Right forelimb (tissue), 1 donor: ENCODE measurements at regions not wholly inside any gene's neighbourhood (a gene's known extent, or its start where the extent isn't known, plus 50 kb on each side); places are given as distances from the start of the nearest gene placed in this dataset.

Experiments
- DNase-seq: peaks from one replicate; pipeline ENCODE4 v3.0.0-alpha.2; 2018

GRCh38 chr1:220983877-220984635 is 104.8 kb downstream of the HLX start:
- no peak for DNase-seq

- no peak for DNase-seq
Measured at GRCh38 chr1:220990427-220991339, 111.4 kb downstream of the HLX start.

GRCh38 chr1:220991506-220991905 is 112.3 kb downstream of the HLX start:
- DNase-seq: no peak

GRCh38 chr1:220991959-220992704 is 112.9 kb downstream of the HLX start:
- no peak for DNase-seq

- no peak for DNase-seq
Measured at GRCh38 chr1:220992705-220993052, 113.4 kb downstream of the HLX start.

- no peak for DNase-seq
Measured at GRCh38 chr1:220994671-220995070, 115.4 kb downstream of the HLX start.

- DNase-seq: no peak
Measured at GRCh38 chr1:220997791-220998190, 118.5 kb downstream of the HLX start.

GRCh38 chr1:220999872-221000863 is 120.9 kb downstream of the HLX start:
- DNase-seq: no peak

- DNase-seq: no peak
Measured at GRCh38 chr1:221001167-221001566, 121.9 kb downstream of the HLX start.

GRCh38 chr1:221002601-221003000 is 123.4 kb downstream of the HLX start:
- no peak for DNase-seq

GRCh38 chr1:221011145-221011544 is 131.9 kb downstream of the HLX start:
- DNase-seq: no peak

GRCh38 chr1:221012120-221012519 is 132.9 kb downstream of the HLX start:
- DNase-seq: no peak

- no peak for DNase-seq
Measured at GRCh38 chr1:221013691-221014660, 134.7 kb downstream of the HLX start.

GRCh38 chr1:221015159-221015790 is 136.0 kb downstream of the HLX start:
- no peak for DNase-seq

GRCh38 chr1:221016751-221017150 is 137.5 kb downstream of the HLX start:
- no peak for DNase-seq

- DNase-seq: no peak
Measured at GRCh38 chr1:221018414-221018813, 139.2 kb downstream of the HLX start.

GRCh38 chr1:221022331-221022730 is 143.1 kb downstream of the HLX start:
- no peak for DNase-seq

GRCh38 chr1:221023482-221023881 is 144.2 kb downstream of the HLX start:
- DNase-seq: no peak

- DNase-seq: no peak
Measured at GRCh38 chr1:221025501-221025900, 146.3 kb downstream of the HLX start.

GRCh38 chr1:221025956-221026355 is 146.7 kb downstream of the HLX start:
- DNase-seq: no peak
